T-cell (primary cell): ENCODE measurements at regions not wholly inside any gene's neighbourhood (a gene's known extent, or its start where the extent isn't known, plus 50 kb on each side); places are given as distances from the start of the nearest gene placed in this dataset.

Experiments
- ATAC-seq, 4 experiments: fragments of 200-7000 bp in 3 of 4; fragments of 150-1000 bp in 1 of 4; cut with Tn5 transposase; replicated peaks in 1 of 4; 1 replicate in 3 of 4; 2 replicates in 1 of 4; pipeline ENCODE4 v1.10.0; 2021; ENCODE audit warnings: moderate library complexity in 3 of 4, mild to moderate bottlenecking in 2 of 4, moderate number of reproducible peaks in 1 of 4
- CTCF ChIA-PET, 2 donors: fragments of 300-600 bp; sonication (Branson Sonifier 250); formaldehyde crosslinking; loops; one replicate each; lab custom pipeline; 2022; ENCODE audit warnings: antibody characterized with exemption in 2 of 2; lab: Charles Lee
- POLR2A ChIA-PET, 2 donors: fragments of 300-600 bp; sonication (Branson Sonifier 250); formaldehyde crosslinking; loops; one replicate each; lab custom pipeline; 2022; ENCODE audit warnings: antibody characterized with exemption in 2 of 2; lab: Charles Lee
- DNase-seq, 35 experiments: peaks; one replicate each; pipeline versions ENCODE4 v3.0.0 to v3.0.0-alpha.2; 2013 to 2023
- H3K27ac ChIP-seq: one replicate; pipeline ENCODE4 v1.5.1; 2013; ENCODE audit warnings: low read length
- H3K27me3 ChIP-seq, 2 experiments: replicated peaks in 1 of 2; 1 replicate in 1 of 2; 2 replicates in 1 of 2; pipeline versions ENCODE4 v1.6.1 to v1.7.0; 2013; ENCODE audit warnings: low read length in 1 of 2, mixed read lengths in 1 of 2; ENCODE audit not compliant: control insufficient read depth in 2 of 2, insufficient read depth in 2 of 2; ENCODE audit errors: extremely low read depth in 1 of 2
- H3K36me3 ChIP-seq, 2 donors: 1 replicate in 1 of 2; 2 replicates in 1 of 2; pipeline versions ENCODE4 v1.6.1 to v1.7.0; 2013; ENCODE audit warnings: low read length in 1 of 2; ENCODE audit not compliant: control insufficient read depth in 2 of 2, insufficient read depth in 1 of 2; ENCODE audit errors: extremely low read depth in 1 of 2
- H3K4me1 ChIP-seq, 2 experiments: 1 replicate in 1 of 2; 2 replicates in 1 of 2; pipeline versions ENCODE4 v1.6.1 to v1.7.0; 2013; ENCODE audit warnings: low read length in 2 of 2, mixed read lengths in 1 of 2; ENCODE audit not compliant: insufficient read depth in 2 of 2, control insufficient read depth in 1 of 2; ENCODE audit errors: extremely low read depth in 1 of 2
- H3K4me3 ChIP-seq, 2 donors: 1 replicate in 1 of 2; 2 replicates in 1 of 2; pipeline versions ENCODE4 v1.5.1 to v1.7.0; 2013; ENCODE audit warnings: mild to moderate bottlenecking in 2 of 2, low read length in 1 of 2, moderate library complexity in 1 of 2; ENCODE audit not compliant: control insufficient read depth in 1 of 2; ENCODE audit errors: extremely low read depth in 1 of 2
- H3K9me3 ChIP-seq: 2 replicates; pipeline ENCODE4 v1.7.0; 2013
- H3K27ac Mint-ChIP-seq, 2 donors: one replicate each; pipeline ENCODE4 v1.8.0; 2020 to 2021; ENCODE audit warnings: mild to moderate bottlenecking in 2 of 2, mixed read lengths in 2 of 2
- H3K27me3 Mint-ChIP-seq, 2 donors: one replicate each; pipeline ENCODE4 v1.8.0; 2021 to 2022; ENCODE audit warnings: mixed read lengths in 2 of 2
- H3K36me3 Mint-ChIP-seq: one replicate; pipeline ENCODE4 v1.8.0; 2021; ENCODE audit warnings: mixed read lengths
- H3K4me1 Mint-ChIP-seq, 3 donors: one replicate each; pipeline ENCODE4 v1.8.0; 2020 to 2022; ENCODE audit warnings: mixed read lengths in 3 of 3, mild to moderate bottlenecking in 1 of 3
- H3K4me3 Mint-ChIP-seq, 3 donors: one replicate each; pipeline ENCODE4 v1.8.0; 2020 to 2022; ENCODE audit warnings: mild to moderate bottlenecking in 3 of 3, mixed read lengths in 3 of 3, moderate library complexity in 3 of 3
- H3K9me3 Mint-ChIP-seq, 3 donors: one replicate each; pipeline ENCODE4 v1.8.0; 2020 to 2022; ENCODE audit warnings: mixed read lengths in 3 of 3
- WGBS: methylation state at CpG from one replicate; pipeline ENCODE4 v1.1.5; 2013; ENCODE audit warnings: missing lambda C conversion rate; ENCODE audit not compliant: insufficient coverage; 5-methylcytosine and 5-hydroxymethylcytosine counted together

GRCh38 chr4:112093636-112094202, 51.5 kb upstream of the FAM241A start:
- peaks cover 4 to 6% of the 10 kb centered on the region in 2 donors for H3K27me3 Mint-ChIP-seq
- Histone ChIP-seq H3K4me1 (no peaks in the 10 kb centered on the region), H3K36me3 (no peaks in the 10 kb centered on the region), H3K27ac (no peak overlapping the region), H3K27me3 (no peaks in the 10 kb centered on the region), H3K9me3 (no peaks in the 10 kb centered on the region), H3K4me3 (no peak overlapping the region)
- no peak overlapping the region for H3K4me3 Mint-ChIP-seq
- DNase-seq (no peak), ATAC-seq (no peak)
- no peak overlapping the region for H3K27ac Mint-ChIP-seq
- H3K9me3 Mint-ChIP-seq, result no peaks in the 10 kb centered on the region
- H3K4me1 Mint-ChIP-seq, result no peaks in the 10 kb centered on the region
- POLR2A ChIA-PET, result no interaction called here
- WGBS, result no CpG with 5 or more reads among the region's 3 CpGs
- CTCF ChIA-PET, result interaction anchor here (0.6 to 1.4 kb wide), 2 partner anchors 142 to 162 kb away, joined by 3 to 5 read pairs; no protein-coding TSS in a partner anchor
- no peaks in the 10 kb centered on the region for H3K36me3 Mint-ChIP-seq

GRCh38 chr4:112094330-112094729, 50.9 kb upstream of the FAM241A start:
- ATAC-seq (no peak), DNase-seq (no peak)
- H3K4me1 ChIP-seq, result no peaks in the 10 kb centered on the region
- no peak overlapping the region for H3K4me3 ChIP-seq
- no CpG with 5 or more reads among the region's 1 CpG for WGBS
- no peaks in the 10 kb centered on the region for H3K36me3 ChIP-seq
- Mint-ChIP-seq H3K36me3 (no peaks in the 10 kb centered on the region), H3K4me3 (no peak overlapping the region), H3K9me3 (no peaks in the 10 kb centered on the region), H3K27ac (no peak overlapping the region), H3K4me1 (no peaks in the 10 kb centered on the region), H3K27me3 (peaks cover 4 to 6% of the 10 kb centered on the region in 2 donors)
- ChIA-PET CTCF (interaction anchor here in 1 of 2 donors (1.1 to 1.4 kb wide), 2 partner anchors 138 to 141 kb away, joined by 3 read pairs; no protein-coding TSS in a partner anchor), POLR2A (no interaction called here)
- H3K27ac ChIP-seq, result no peak overlapping the region
- no peaks in the 10 kb centered on the region for H3K27me3 ChIP-seq
- no peaks in the 10 kb centered on the region for H3K9me3 ChIP-seq
